ENCODE measurements at regions not wholly inside any gene's neighbourhood (a gene's known extent, or its start where the extent isn't known, plus 50 kb on each side); places are given as distances from the start of the nearest gene placed in this dataset.

DNA sequence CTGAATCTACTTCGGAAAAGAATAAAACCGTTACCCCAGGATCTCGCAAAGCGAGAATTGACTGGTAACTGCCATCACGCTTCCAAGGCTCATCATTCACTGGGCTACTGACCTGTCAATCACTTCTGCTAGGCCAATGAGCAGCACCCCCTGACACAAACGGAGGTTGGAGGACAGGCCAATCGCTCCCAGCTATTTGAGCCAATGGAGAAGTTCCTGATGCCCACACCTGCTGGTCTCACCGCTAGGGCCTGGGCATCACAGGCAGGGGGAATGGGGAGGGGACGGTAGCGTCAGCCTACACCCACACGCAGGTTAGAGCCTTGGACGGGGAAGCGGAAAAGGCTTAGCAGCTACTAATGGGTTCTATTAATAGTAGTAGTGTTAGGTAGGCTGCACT, 56.7 kb upstream of the CHST1 start:
- TF ChIP-seq, protein P1, sequence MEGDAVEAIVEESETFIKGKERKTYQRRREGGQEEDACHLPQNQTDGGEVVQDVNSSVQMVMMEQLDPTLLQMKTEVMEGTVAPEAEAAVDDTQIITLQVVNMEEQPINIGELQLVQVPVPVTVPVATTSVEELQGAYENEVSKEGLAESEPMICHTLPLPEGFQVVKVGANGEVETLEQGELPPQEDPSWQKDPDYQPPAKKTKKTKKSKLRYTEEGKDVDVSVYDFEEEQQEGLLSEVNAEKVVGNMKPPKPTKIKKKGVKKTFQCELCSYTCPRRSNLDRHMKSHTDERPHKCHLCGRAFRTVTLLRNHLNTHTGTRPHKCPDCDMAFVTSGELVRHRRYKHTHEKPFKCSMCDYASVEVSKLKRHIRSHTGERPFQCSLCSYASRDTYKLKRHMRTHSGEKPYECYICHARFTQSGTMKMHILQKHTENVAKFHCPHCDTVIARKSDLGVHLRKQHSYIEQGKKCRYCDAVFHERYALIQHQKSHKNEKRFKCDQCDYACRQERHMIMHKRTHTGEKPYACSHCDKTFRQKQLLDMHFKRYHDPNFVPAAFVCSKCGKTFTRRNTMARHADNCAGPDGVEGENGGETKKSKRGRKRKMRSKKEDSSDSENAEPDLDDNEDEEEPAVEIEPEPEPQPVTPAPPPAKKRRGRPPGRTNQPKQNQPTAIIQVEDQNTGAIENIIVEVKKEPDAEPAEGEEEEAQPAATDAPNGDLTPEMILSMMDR (IDR thresholded peaks at IDR 0.05; ENCODE audit: low read length): no peak
- no peak for TF ChIP-seq EZH2phosphoT487 (IDR thresholded peaks at IDR 0.05; ENCODE audit: low read length)

Measured in MM.1S (cell line).